RWPE1 (cell line): ENCODE measurements at regions not wholly inside any gene's neighbourhood (a gene's known extent, or its start where the extent isn't known, plus 50 kb on each side); places are given as distances from the start of the nearest gene placed in this dataset.

ENCODE experiments used
- CTCF ChIA-PET: fragments of 350-600 bp; sonication (Branson Sonifier 250); formaldehyde crosslinking; extraction: SDS; loops from one replicate; lab custom pipeline; 2021; lab: Yijun Ruan, JAX
- POLR2A ChIA-PET: fragments of 400-600 bp; formaldehyde crosslinking; extraction: SDS; loops from one replicate; lab custom pipeline; 2020; ENCODE audit warnings: antibody characterized with exemption; ENCODE audit not compliant: low non-redundant PET; lab: Yijun Ruan, JAX
- DNase-seq: peaks from one replicate; pipeline ENCODE4 v3.0.0; 2012; ENCODE audit warnings: low spot score
- H3K27ac ChIP-seq: fragments of 450-650 bp; 2 replicates; pipeline ENCODE4 v1.5.1; 2017
- TF ChIP-seq, protein P1 (sequence below): fragments of 450-650 bp; conservative IDR thresholded peaks from 2 replicates; pipeline ENCODE4 v1.5.1; 2017; ENCODE audit warnings: low read depth, mild to moderate bottlenecking

DNA sequence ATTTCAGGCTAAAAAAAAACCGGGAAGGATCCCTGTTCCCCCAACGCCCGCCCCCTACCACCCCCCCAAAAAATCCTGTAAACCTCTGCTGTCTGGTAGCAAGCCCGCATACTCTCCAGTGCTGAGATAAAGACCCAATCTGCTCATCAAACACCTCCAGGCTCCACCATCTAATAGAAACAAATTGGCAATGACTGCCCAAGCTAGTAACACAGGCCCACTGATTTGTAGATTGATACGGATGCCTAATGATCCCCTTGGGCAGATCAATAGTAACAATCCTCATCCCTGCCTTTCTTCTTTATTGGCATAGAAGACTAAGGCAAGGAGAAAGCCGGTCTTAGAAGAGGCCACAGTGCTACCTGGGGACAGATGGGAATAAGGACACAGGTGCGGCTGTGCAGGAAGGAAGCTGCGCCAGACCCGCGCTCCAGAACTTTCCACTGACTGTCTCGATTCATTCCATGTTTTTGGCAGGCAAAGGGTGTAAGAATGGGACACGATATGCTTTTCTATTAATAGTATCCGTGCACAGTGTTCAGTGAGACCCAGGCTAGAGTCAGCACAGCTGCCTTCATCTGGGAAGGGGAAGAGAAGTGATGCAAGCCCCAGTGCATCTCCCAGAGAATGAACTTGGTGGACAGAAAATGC is 407.6 kb upstream of the PSMD7 start:
- ChIA-PET POLR2A (interaction anchor here (0.6 kb wide), 1 partner anchor 1100 kb away, joined by 3 read pairs; no protein-coding TSS in a partner anchor), CTCF (interaction anchor here (0.9 to 1.6 kb wide), 2 partner anchors 10 to 406 kb away, joined by 3 to 4 read pairs; no protein-coding TSS in a partner anchor)
- DNase-seq = no peak

DNA sequence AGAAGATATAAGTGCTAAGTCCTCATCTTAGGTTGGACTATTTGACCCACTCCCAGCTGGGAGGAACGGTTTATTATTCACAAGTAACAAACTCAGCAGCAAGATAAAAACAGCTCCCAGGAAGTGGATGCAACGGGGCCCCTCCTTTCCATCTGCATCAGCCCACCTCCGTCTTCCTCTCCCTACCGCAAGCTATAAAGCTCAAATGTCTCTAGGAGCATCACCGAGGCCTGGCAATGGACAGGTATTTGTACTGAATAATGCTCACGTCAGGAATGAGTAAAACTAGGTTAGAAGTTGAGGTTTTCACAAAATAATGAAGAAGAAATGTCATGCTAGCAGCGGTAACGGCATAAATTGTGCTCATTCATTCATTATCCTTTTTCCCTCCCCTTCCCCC is 408.7 kb upstream of the PSMD7 start:
- CTCF ChIA-PET = interaction anchor here (0.6 to 1.6 kb wide), 4 partner anchors 9 to 407 kb away, joined by 3 to 4 read pairs (median 3); no protein-coding TSS in a partner anchor

More for the DNA sequence above, 407.6 kb upstream of the PSMD7 start:
- TF ChIP-seq, protein P1, sequence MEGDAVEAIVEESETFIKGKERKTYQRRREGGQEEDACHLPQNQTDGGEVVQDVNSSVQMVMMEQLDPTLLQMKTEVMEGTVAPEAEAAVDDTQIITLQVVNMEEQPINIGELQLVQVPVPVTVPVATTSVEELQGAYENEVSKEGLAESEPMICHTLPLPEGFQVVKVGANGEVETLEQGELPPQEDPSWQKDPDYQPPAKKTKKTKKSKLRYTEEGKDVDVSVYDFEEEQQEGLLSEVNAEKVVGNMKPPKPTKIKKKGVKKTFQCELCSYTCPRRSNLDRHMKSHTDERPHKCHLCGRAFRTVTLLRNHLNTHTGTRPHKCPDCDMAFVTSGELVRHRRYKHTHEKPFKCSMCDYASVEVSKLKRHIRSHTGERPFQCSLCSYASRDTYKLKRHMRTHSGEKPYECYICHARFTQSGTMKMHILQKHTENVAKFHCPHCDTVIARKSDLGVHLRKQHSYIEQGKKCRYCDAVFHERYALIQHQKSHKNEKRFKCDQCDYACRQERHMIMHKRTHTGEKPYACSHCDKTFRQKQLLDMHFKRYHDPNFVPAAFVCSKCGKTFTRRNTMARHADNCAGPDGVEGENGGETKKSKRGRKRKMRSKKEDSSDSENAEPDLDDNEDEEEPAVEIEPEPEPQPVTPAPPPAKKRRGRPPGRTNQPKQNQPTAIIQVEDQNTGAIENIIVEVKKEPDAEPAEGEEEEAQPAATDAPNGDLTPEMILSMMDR = no peak
- H3K27ac ChIP-seq = no peak overlapping the region

DNA sequence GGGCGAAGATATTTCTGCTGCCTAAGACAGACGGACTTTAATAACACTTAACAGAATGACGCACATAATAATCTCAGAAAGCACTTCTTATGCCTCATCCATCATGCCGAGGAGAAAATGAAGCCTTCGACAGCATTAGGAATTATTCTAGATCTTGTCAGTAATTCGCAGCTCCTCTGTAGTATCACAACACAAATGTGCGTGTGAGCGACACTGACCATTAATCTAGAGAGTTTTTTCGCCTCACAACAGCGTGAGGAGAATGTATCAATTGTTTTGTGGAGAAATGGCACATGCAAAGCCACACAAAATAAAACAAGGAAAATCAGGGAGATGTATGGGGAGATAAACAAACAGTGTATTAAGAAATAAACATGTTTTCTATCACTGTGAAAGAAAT is 410.2 kb upstream of the PSMD7 start:
- H3K27ac ChIP-seq = no peak overlapping the region
- no peak for DNase-seq
- ChIA-PET POLR2A (no interaction called here), CTCF (no interaction called here)
- TF ChIP-seq, protein P1 = no peak

More for the DNA sequence above, 408.7 kb upstream of the PSMD7 start:
- H3K27ac ChIP-seq = no peak overlapping the region
- TF ChIP-seq, protein P1 = no peak
- POLR2A ChIA-PET = no interaction called here
- no peak for DNase-seq

DNA sequence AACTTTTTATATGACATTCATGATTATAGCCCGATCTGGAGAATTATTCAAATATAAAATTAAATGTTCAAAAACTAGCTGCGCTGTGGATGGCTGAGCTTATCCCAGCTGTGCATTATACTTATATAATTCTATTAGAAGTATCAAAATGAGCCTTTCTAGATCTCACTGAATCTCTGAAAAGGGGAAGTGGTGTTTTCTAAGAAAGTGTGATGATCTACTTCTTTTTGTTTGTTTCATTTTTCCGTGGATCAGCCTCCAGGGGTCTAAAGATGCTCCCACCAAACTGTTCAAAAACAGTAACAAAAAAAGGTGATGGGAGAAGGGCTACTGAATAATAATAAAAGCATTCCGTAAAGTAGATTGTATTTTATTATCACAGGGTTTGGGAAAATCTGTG is 411.3 kb upstream of the PSMD7 start:
- TF ChIP-seq, protein P1 = no peak
- H3K27ac ChIP-seq = no peak overlapping the region
- ChIA-PET CTCF (no interaction called here), POLR2A (no interaction called here)
- DNase-seq = no peak

DNA sequence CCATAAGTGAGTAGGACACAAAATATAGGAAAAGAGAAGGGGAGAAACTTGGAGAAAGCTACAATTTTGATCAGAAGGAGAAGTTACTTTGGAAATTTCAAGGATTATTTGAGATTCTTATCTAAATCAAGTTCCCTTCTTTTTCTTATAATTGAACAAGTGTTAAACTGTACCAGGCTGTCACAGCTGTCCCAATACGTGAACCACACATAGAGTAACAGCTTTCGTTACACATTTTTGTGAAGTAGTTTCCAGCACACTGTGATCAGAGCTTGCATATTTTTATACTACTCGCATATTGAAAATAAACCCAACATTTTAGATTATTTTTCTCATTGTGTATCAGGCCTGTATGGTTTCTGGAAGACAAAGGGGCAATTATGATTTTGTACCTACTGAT is 412.8 kb upstream of the PSMD7 start:
- POLR2A ChIA-PET = no interaction called here
- DNase-seq = no peak
- no peak overlapping the region for H3K27ac ChIP-seq
- CTCF ChIA-PET = interaction anchor here (0.7 kb wide), 1 partner anchor 1051 kb away, joined by 4 read pairs; no protein-coding TSS in a partner anchor
- TF ChIP-seq, protein P1 = no peak

DNA sequence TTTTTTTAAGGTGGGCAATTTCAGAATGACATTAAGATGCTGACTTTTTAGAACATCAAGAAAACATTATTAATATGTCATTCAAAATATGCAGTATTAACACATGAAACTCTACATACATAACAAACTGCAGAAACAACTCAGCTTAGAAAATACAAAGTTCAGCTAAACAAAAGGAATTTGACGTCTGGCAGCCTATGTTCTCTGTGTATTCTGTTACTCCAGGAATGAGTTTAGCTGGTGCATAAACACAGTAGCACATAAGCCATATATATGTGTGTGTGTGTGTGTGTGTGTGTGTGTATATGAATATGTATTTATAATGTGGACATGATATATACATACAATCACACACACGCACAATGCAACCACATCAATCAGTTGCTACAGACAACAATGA is 413.5 kb upstream of the PSMD7 start:
- POLR2A ChIA-PET = no interaction called here
- TF ChIP-seq, protein P1 = no peak
- CTCF ChIA-PET = interaction anchor here (0.5 to 0.7 kb wide), 5 partner anchors 18 to 1116 kb away, joined by 3 to 5 read pairs (median 3); partner anchors contain the start of gene ZNRF1
- H3K27ac ChIP-seq = no peak overlapping the region
- DNase-seq = no peak
